ENCODE measurements at regions not wholly inside any gene's neighbourhood (a gene's known extent, or its start where the extent isn't known, plus 50 kb on each side); places are given as distances from the start of the nearest gene placed in this dataset.

- no peak for ATAC-seq (ENCODE audit: insufficient read depth, low read depth)
- TF ChIP-seq EZH2 (IDR thresholded peaks at IDR 0.05; ENCODE audit: borderline replicate concordance, low read depth, low read length, severe bottlenecking): no peak
- TF ChIP-seq CTCF (IDR thresholded peaks at IDR 0.05; ENCODE audit: borderline replicate concordance, extremely low read depth, low read length, poor library complexity, severe bottlenecking): no peak
Measured at GRCh38 chr2:13462464-13462863, 745.7 kb downstream of the TRIB2 start.

GRCh38 chr2:13466076-13466475 lies 749.3 kb downstream of the TRIB2 start:
- Histone ChIP-seq H3K4me1 (ENCODE audit: insufficient read depth, low read length) (no peaks in the 10 kb centered on the region), H3K4me3 (ENCODE audit: low read depth in 1 of 2, low read length in 2 of 2) (no peak overlapping the region), H2AFZ (ENCODE audit: low read depth, low read length) (no peak overlapping the region), H4K20me1 (ENCODE audit: insufficient read depth, low read length) (no peaks in the 10 kb centered on the region), H3K9me3 (ENCODE audit: insufficient read depth, low read length, severe bottlenecking) (no peaks in the 10 kb centered on the region), H3K27me3 (ENCODE audit: insufficient read depth, low read length, poor library complexity) (no peaks in the 10 kb centered on the region), H3K27ac (ENCODE audit: low read length) (no peak overlapping the region), H3K79me2 (ENCODE audit: insufficient read depth, low read length) (no peaks in the 10 kb centered on the region), H3K9ac (ENCODE audit: low read depth, low read length) (no peak overlapping the region), H3K36me3 (ENCODE audit: insufficient read depth, low read length) (no peaks in the 10 kb centered on the region), H3K4me2 (ENCODE audit: insufficient read depth, low read length) (no peak overlapping the region)
- no peak for ATAC-seq (ENCODE audit: insufficient read depth, low read depth)
- DNase-seq: no peak
- TF ChIP-seq EZH2 (IDR thresholded peaks at IDR 0.05; ENCODE audit: borderline replicate concordance, low read depth, low read length, severe bottlenecking) (no peak), CTCF (IDR thresholded peaks at IDR 0.05; ENCODE audit: borderline replicate concordance, extremely low read depth, low read length, poor library complexity, severe bottlenecking) (no peak)

More at GRCh38 chr2:13462464-13462863, 745.7 kb downstream of the TRIB2 start:
- H3K27ac ChIP-seq (ENCODE audit: low read length): no peak overlapping the region
- DNase-seq: no peak
- H2AFZ ChIP-seq (ENCODE audit: low read depth, low read length): no peak overlapping the region
- H3K79me2 ChIP-seq (ENCODE audit: insufficient read depth, low read length): no peaks in the 10 kb centered on the region
- H3K9ac ChIP-seq (ENCODE audit: low read depth, low read length): no peak overlapping the region
- H4K20me1 ChIP-seq (ENCODE audit: insufficient read depth, low read length): no peaks in the 10 kb centered on the region
- no peaks in the 10 kb centered on the region for H3K9me3 ChIP-seq (ENCODE audit: insufficient read depth, low read length, severe bottlenecking)
- no peak overlapping the region for H3K4me2 ChIP-seq (ENCODE audit: insufficient read depth, low read length)
- H3K4me1 ChIP-seq (ENCODE audit: insufficient read depth, low read length): no peaks in the 10 kb centered on the region
- H3K4me3 ChIP-seq (ENCODE audit: low read depth in 1 of 2, low read length in 2 of 2): no peak overlapping the region
- H3K27me3 ChIP-seq (ENCODE audit: insufficient read depth, low read length, poor library complexity): no peaks in the 10 kb centered on the region
- H3K36me3 ChIP-seq (ENCODE audit: insufficient read depth, low read length): no peaks in the 10 kb centered on the region

- TF ChIP-seq CTCF (IDR thresholded peaks at IDR 0.05; ENCODE audit: borderline replicate concordance, extremely low read depth, low read length, poor library complexity, severe bottlenecking) (no peak), EZH2 (IDR thresholded peaks at IDR 0.05; ENCODE audit: borderline replicate concordance, low read depth, low read length, severe bottlenecking) (no peak)
- no peak overlapping the region for H2AFZ ChIP-seq (ENCODE audit: low read depth, low read length)
- no peaks in the 10 kb centered on the region for H4K20me1 ChIP-seq (ENCODE audit: insufficient read depth, low read length)
- DNase-seq (no peak), ATAC-seq (ENCODE audit: insufficient read depth, low read depth) (no peak)
- H3K4me2 ChIP-seq (ENCODE audit: insufficient read depth, low read length): no peak overlapping the region
- no peaks in the 10 kb centered on the region for H3K9me3 ChIP-seq (ENCODE audit: insufficient read depth, low read length, severe bottlenecking)
- no peaks in the 10 kb centered on the region for H3K4me1 ChIP-seq (ENCODE audit: insufficient read depth, low read length)
- H3K27ac ChIP-seq (ENCODE audit: low read length): no peak overlapping the region
- H3K9ac ChIP-seq (ENCODE audit: low read depth, low read length): no peak overlapping the region
- H3K36me3 ChIP-seq (ENCODE audit: insufficient read depth, low read length): no peaks in the 10 kb centered on the region
- H3K4me3 ChIP-seq (ENCODE audit: low read depth in 1 of 2, low read length in 2 of 2): no peak overlapping the region
- H3K79me2 ChIP-seq (ENCODE audit: insufficient read depth, low read length): no peaks in the 10 kb centered on the region
- no peaks in the 10 kb centered on the region for H3K27me3 ChIP-seq (ENCODE audit: insufficient read depth, low read length, poor library complexity)
Measured at GRCh38 chr2:13474538-13474937, 757.8 kb downstream of the TRIB2 start.

GRCh38 chr2:13480057-13480456 lies 763.3 kb downstream of the TRIB2 start:
- ATAC-seq (ENCODE audit: insufficient read depth, low read depth): no peak
- Histone ChIP-seq H3K27me3 (ENCODE audit: insufficient read depth, low read length, poor library complexity) (no peaks in the 10 kb centered on the region), H3K79me2 (ENCODE audit: insufficient read depth, low read length) (no peaks in the 10 kb centered on the region), H3K4me2 (ENCODE audit: insufficient read depth, low read length) (no peak overlapping the region), H3K9ac (ENCODE audit: low read depth, low read length) (no peak overlapping the region), H3K9me3 (ENCODE audit: insufficient read depth, low read length, severe bottlenecking) (no peaks in the 10 kb centered on the region), H3K36me3 (ENCODE audit: insufficient read depth, low read length) (no peaks in the 10 kb centered on the region), H2AFZ (ENCODE audit: low read depth, low read length) (no peak overlapping the region), H3K4me3 (ENCODE audit: low read depth in 1 of 2, low read length in 2 of 2) (no peak overlapping the region), H3K4me1 (ENCODE audit: insufficient read depth, low read length) (no peaks in the 10 kb centered on the region), H3K27ac (ENCODE audit: low read length) (no peak overlapping the region), H4K20me1 (ENCODE audit: insufficient read depth, low read length) (no peaks in the 10 kb centered on the region)
- no peak for DNase-seq
- TF ChIP-seq CTCF (IDR thresholded peaks at IDR 0.05; ENCODE audit: borderline replicate concordance, extremely low read depth, low read length, poor library complexity, severe bottlenecking) (no peak), EZH2 (IDR thresholded peaks at IDR 0.05; ENCODE audit: borderline replicate concordance, low read depth, low read length, severe bottlenecking) (no peak)
